ENCODE measurements at regions not wholly inside any gene's neighbourhood (a gene's known extent, or its start where the extent isn't known, plus 50 kb on each side); places are given as distances from the start of the nearest gene placed in this dataset.
"Not testable (repeated sequence)": the region's sequence is repeated elsewhere in the genome, so short reads cannot be mapped to it uniquely, and the experiment has no call there.

DNA sequence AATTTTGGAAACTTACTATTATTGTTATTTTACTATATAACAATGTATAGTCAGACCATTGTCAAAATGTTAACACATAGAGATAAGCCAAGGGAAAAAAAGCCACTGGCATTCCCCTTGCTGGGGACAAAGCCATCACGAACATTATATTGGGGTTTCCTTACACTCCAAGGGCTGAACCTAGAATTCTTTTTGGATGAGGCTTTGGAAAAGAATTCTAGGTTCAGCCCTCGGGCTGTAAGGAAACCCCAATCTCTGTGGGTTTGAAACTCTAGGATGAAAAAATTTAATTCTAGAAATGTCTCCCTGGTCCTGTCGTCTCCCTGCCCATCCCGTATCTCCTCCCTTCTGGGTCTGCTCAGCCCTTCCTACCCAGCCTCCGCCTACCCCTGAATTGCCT, 67.0 kb upstream of the SMAD6 start:
- TF ChIP-seq, protein P1, sequence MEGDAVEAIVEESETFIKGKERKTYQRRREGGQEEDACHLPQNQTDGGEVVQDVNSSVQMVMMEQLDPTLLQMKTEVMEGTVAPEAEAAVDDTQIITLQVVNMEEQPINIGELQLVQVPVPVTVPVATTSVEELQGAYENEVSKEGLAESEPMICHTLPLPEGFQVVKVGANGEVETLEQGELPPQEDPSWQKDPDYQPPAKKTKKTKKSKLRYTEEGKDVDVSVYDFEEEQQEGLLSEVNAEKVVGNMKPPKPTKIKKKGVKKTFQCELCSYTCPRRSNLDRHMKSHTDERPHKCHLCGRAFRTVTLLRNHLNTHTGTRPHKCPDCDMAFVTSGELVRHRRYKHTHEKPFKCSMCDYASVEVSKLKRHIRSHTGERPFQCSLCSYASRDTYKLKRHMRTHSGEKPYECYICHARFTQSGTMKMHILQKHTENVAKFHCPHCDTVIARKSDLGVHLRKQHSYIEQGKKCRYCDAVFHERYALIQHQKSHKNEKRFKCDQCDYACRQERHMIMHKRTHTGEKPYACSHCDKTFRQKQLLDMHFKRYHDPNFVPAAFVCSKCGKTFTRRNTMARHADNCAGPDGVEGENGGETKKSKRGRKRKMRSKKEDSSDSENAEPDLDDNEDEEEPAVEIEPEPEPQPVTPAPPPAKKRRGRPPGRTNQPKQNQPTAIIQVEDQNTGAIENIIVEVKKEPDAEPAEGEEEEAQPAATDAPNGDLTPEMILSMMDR (IDR thresholded peaks at IDR 0.05; ENCODE audit: extremely low read depth, insufficient read depth, missing control alignments) = no peak
- no peak for DNase-seq (ENCODE audit: low spot score)
- in situ Hi-C loops (cut with MboI; ENCODE audit: low pct_unique_long_range_greater_than_20kb, low sequenced_read_pairs, unreplicated experiment) = no loop called here

DNA sequence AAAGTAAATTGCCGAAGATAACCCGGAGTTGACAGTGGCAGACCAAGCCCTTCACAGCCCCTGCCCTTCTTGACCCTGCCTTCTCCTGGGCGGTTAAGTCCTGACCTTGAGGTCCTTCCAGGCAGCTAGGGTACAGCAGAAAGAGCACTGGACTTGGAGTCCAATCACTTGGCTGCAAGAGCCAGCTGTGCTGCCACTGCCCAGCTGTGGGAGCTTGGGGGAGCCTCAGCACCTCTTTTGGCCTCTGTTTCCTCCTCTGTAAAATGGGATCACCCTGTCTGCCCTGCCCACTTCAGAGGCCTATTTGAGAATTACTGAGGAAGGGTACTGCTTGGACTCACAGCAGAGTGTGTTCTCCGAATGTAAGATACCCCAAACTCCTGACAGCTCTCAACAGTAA, 66.2 kb upstream of the SMAD6 start:
- no peak for DNase-seq (ENCODE audit: low spot score)
- TF ChIP-seq, protein P1 (IDR thresholded peaks at IDR 0.05; ENCODE audit: extremely low read depth, insufficient read depth, missing control alignments) = no peak
- in situ Hi-C loops (cut with MboI; ENCODE audit: low pct_unique_long_range_greater_than_20kb, low sequenced_read_pairs, unreplicated experiment) = no loop called here

DNA sequence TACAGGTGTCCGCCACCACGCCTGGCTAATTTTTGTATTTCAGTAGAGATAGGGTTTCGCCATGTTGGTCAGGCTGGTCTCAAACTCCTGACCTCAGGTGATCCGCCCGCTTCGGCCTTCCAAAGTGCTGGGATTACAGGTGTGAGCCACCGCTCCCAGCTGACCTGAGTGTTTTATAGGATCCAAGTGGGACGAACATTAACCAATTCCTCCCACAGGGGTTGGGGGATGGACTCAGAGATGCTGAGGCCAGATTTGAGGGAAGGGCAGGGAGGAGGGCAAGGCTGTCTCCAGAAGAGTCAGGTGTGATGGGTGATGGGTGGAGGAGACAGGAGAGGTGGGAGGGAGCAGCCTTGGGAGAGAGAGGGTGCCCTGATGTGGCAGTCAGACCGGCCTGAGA, 65.0 kb upstream of the SMAD6 start:
- in situ Hi-C loops (cut with MboI; ENCODE audit: low pct_unique_long_range_greater_than_20kb, low sequenced_read_pairs, unreplicated experiment); DNase-seq (ENCODE audit: low spot score): not testable (repeated sequence)

DNA sequence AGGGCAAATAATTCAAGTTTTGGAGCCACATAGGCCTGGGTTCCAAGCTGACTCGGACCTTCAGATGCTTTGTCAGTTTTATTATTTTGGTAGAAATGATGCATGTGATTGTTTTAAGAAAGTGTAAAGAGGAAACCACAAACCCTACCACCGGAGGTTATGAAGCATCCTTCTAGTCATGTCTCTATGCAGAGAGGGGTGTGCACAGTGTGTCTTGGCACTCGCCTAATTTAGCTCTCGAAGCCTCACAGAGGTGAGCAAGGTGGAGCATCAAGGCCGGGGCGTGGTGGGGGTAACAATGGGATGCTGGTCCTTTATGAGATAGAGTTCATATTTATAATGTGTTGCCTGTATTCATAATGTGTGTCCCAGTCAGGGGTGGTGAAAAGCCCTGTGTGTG, 63.7 kb upstream of the SMAD6 start:
- in situ Hi-C loops (cut with MboI; ENCODE audit: low pct_unique_long_range_greater_than_20kb, low sequenced_read_pairs, unreplicated experiment) = no loop called here
- DNase-seq (ENCODE audit: low spot score) = no peak
- TF ChIP-seq, protein P1 (IDR thresholded peaks at IDR 0.05; ENCODE audit: extremely low read depth, insufficient read depth, missing control alignments) = no peak

DNA sequence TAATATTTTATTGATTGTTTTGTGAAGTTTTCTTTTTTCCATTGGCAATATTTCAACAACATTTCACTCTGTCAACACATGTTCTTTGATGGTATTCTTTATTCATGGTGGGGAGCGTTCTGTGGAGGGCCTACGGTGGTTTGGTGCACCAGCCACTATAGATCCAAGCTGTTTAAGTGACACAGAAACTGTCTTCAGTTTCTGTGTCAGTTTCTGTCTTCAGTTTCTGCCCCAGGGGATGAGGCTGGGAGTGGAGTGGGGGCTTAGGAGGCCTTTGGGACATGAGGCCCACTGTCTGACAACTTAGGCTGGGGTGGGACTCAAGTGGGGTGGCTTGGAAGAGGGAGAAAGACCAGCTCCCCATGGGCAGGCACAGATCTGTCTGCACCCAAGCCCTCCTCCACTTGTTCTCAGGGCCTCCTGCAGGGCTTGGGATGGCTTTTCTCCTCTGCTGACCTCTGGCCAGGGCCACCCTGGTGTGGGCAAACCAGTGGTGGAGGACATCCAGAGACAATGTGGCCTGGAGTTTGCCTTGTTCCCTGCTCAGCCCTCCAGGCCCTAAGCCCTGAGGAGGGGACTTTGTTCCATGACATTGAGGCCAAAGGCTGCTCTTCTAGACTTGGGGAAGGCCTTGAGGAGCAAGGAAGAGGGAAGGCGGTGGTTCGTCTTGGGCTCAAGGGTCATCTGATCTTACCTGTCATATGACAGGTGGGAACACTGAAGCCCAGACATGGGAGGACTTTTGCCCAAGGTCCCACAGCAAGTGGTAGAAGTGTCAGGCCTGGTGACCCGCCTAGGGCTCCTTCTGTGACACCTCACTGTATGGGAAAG, 60.3 kb upstream of the SMAD6 start:
- TF ChIP-seq, protein P1 (IDR thresholded peaks at IDR 0.05; ENCODE audit: extremely low read depth, insufficient read depth, missing control alignments) = no peak
- in situ Hi-C loops (cut with MboI; ENCODE audit: low pct_unique_long_range_greater_than_20kb, low sequenced_read_pairs, unreplicated experiment) = no loop called here
- no peak for DNase-seq (ENCODE audit: low spot score)

DNA sequence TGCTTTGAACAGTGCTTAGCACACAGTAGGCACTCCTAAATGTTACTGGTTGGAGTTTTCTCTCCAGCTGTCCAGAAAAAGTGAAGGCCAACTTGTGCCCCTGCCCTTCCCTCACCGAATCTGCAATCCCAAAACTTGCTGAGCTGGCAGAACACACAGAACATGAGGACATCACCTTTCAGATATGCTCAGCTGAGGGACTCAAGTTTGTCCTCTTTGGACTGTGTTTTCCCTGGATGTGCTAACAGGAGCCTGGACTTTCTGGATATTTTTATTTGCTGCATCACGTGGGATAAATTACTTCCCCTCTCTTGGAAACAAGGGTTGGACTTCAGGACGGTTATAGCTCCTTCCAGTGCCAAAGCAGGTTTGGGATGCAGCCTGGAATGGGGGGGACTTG, 59.5 kb upstream of the SMAD6 start:
- no peak for DNase-seq (ENCODE audit: low spot score)
- TF ChIP-seq, protein P1 (IDR thresholded peaks at IDR 0.05; ENCODE audit: extremely low read depth, insufficient read depth, missing control alignments) = no peak
- in situ Hi-C loops (cut with MboI; ENCODE audit: low pct_unique_long_range_greater_than_20kb, low sequenced_read_pairs, unreplicated experiment) = no loop called here

DNA sequence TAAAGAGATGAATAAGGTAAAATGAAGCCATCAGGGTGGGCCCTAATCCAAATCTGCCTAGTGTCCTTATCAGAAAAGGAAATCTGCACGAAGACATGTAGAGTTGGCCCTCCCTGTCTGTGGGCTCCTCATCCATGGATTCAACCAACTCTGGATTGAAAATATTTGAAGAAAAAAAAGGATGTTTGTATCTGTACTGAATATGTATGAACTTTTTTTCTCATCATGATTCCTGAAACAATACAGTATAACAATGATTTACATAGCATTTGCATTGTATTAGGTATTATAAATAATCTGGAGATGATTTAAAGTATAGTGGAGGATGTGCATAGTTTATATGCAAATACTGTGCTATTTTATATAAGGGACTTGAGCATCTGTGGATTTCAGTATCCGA, 59.0 kb upstream of the SMAD6 start:
- TF ChIP-seq, protein P1 (IDR thresholded peaks at IDR 0.05; ENCODE audit: extremely low read depth, insufficient read depth, missing control alignments) = no peak
- in situ Hi-C loops (cut with MboI; ENCODE audit: low pct_unique_long_range_greater_than_20kb, low sequenced_read_pairs, unreplicated experiment) = no loop called here
- DNase-seq (ENCODE audit: low spot score) = no peak
